CD4-positive, alpha-beta T cell treated with Interleukin-1 beta for 1 hour (primary cell): ENCODE measurements at regions not wholly inside any gene's neighbourhood (a gene's known extent, or its start where the extent isn't known, plus 50 kb on each side); places are given as distances from the start of the nearest gene placed in this dataset.

ENCODE experiments used
- DNase-seq, 2 donors: peaks; one replicate each; pipeline ENCODE4 v3.0.0-alpha.2; 2020 to 2022

- DNase-seq, result peak; percentile 13 to 53
Observed at GRCh38 chr2:19474128-19474527, 115.7 kb upstream of the OSR1 start.

- no peak for DNase-seq
Observed at GRCh38 chr2:19473350-19473749, 114.9 kb upstream of the OSR1 start.

- no peak for DNase-seq
Observed at GRCh38 chr2:19472391-19472978, 114.1 kb upstream of the OSR1 start.

- no peak for DNase-seq
Observed at GRCh38 chr2:19471491-19471890, 113.1 kb upstream of the OSR1 start.

GRCh38 chr2:19465978-19466377 lies 107.6 kb upstream of the OSR1 start:
- no peak for DNase-seq

GRCh38 chr2:19462256-19462645 lies 103.8 kb upstream of the OSR1 start:
- DNase-seq, result no peak

GRCh38 chr2:19461504-19462255 lies 103.3 kb upstream of the OSR1 start:
- no peak for DNase-seq

GRCh38 chr2:19460761-19461160 lies 102.3 kb upstream of the OSR1 start:
- DNase-seq, result no peak

- DNase-seq, result no peak
Observed at GRCh38 chr2:19458427-19459003, 100.1 kb upstream of the OSR1 start.

GRCh38 chr2:19457809-19458208 lies 99.4 kb upstream of the OSR1 start:
- no peak for DNase-seq

- DNase-seq, result no peak
Observed at GRCh38 chr2:19456705-19457309, 98.4 kb upstream of the OSR1 start.

GRCh38 chr2:19454125-19454524 lies 95.7 kb upstream of the OSR1 start:
- DNase-seq, result no peak

- no peak for DNase-seq
Observed at GRCh38 chr2:19442731-19443130, 84.3 kb upstream of the OSR1 start.

GRCh38 chr2:19439081-19439480 lies 80.7 kb upstream of the OSR1 start:
- no peak for DNase-seq

GRCh38 chr2:19435815-19436214 lies 77.4 kb upstream of the OSR1 start:
- no peak for DNase-seq

- no peak for DNase-seq
Observed at GRCh38 chr2:19434413-19434812, 76.0 kb upstream of the OSR1 start.

GRCh38 chr2:19426941-19427340 lies 68.5 kb upstream of the OSR1 start:
- DNase-seq, result no peak

- DNase-seq, result no peak
Observed at GRCh38 chr2:19426144-19426543, 67.7 kb upstream of the OSR1 start.

GRCh38 chr2:19425419-19425818 lies 67.0 kb upstream of the OSR1 start:
- DNase-seq, result no peak

GRCh38 chr2:19419211-19419880 lies 60.9 kb upstream of the OSR1 start:
- no peak for DNase-seq

- DNase-seq, result no peak
Observed at GRCh38 chr2:19416784-19417684, 58.6 kb upstream of the OSR1 start.

GRCh38 chr2:19416083-19416482 lies 57.7 kb upstream of the OSR1 start:
- no peak for DNase-seq
